WTC11 (cell line): ENCODE measurements at regions not wholly inside any gene's neighbourhood (a gene's known extent, or its start where the extent isn't known, plus 50 kb on each side); places are given as distances from the start of the nearest gene placed in this dataset.

Experiments
- ATAC-seq: fragments of 200-7000 bp; cut with Tn5 transposase; 2 replicates; pipeline ENCODE4 v1.10.0; 2021; ENCODE audit warnings: mild to moderate bottlenecking, moderate library complexity
- CTCF ChIA-PET: fragments of 300-600 bp; sonication (Branson Sonifier 250); formaldehyde crosslinking; loops from one replicate; lab custom pipeline; 2021; ENCODE audit warnings: antibody characterized with exemption; lab: Charles Lee
- POLR2A ChIA-PET: fragments of 350-600 bp; sonication (Branson Sonifier 250); formaldehyde crosslinking; loops from one replicate; lab custom pipeline; 2021; ENCODE audit warnings: antibody characterized with exemption; lab: Charles Lee
- DNase-seq: peaks from one replicate; pipeline ENCODE4 v3.0.0; 2021; ENCODE audit warnings: low spot score
- H3K27ac Mint-ChIP-seq: 2 replicates; pipeline ENCODE4 v1.8.0; 2021; ENCODE audit warnings: mixed read lengths
- H3K27me3 Mint-ChIP-seq: 2 replicates; pipeline ENCODE4 v1.8.0; 2021; ENCODE audit warnings: low read depth, mild to moderate bottlenecking, moderate library complexity, mixed read lengths
- H3K36me3 Mint-ChIP-seq: 2 replicates; pipeline ENCODE4 v1.8.0; 2021; ENCODE audit warnings: mixed read lengths
- H3K4me1 Mint-ChIP-seq: 2 replicates; pipeline ENCODE4 v1.8.0; 2022; ENCODE audit warnings: mixed read lengths
- H3K4me3 Mint-ChIP-seq: 2 replicates; pipeline ENCODE4 v1.8.0; 2021; ENCODE audit warnings: mild to moderate bottlenecking, moderate library complexity, mixed read lengths
- H3K9me3 Mint-ChIP-seq: 2 replicates; pipeline ENCODE4 v1.8.0; 2021; ENCODE audit warnings: mixed read lengths
- CBFB ChIP-seq: sonication (generic); formaldehyde crosslinking; IDR thresholded peaks from 2 replicates; pipeline ENCODE4 v1.8.1; 2022; ENCODE audit warnings: mild to moderate bottlenecking, low read depth, missing genetic modification reagents
- ESRRA ChIP-seq: sonication (generic); formaldehyde crosslinking; IDR thresholded peaks from 2 replicates; pipeline ENCODE4 v1.8.1; 2022; ENCODE audit warnings: mild to moderate bottlenecking, missing genetic modification reagents, borderline replicate concordance
- GRHL2 ChIP-seq: fragments of 250-450 bp; sonication (Bioruptor Pico); IDR thresholded peaks from 2 replicates; pipeline ENCODE4 v1.8.0; 2022; ENCODE audit warnings: mild to moderate bottlenecking, moderate library complexity; ENCODE audit not compliant: insufficient replicate concordance, severe bottlenecking
- MYBL2 ChIP-seq: sonication (generic); formaldehyde crosslinking; IDR thresholded peaks from 2 replicates; pipeline ENCODE4 v1.8.1; 2023; ENCODE audit warnings: mild to moderate bottlenecking, moderate library complexity, missing genetic modification reagents
- PRRX2 ChIP-seq: fragments of 250-450 bp; sonication (Bioruptor Pico); IDR thresholded peaks from 2 replicates; pipeline ENCODE4 v1.8.0; 2021; ENCODE audit warnings: mild to moderate bottlenecking
- RELA ChIP-seq: sonication (generic); formaldehyde crosslinking; IDR thresholded peaks from 2 replicates; pipeline ENCODE4 v1.8.1; 2022; ENCODE audit warnings: missing genetic modification reagents, mild to moderate bottlenecking, borderline replicate concordance
- SOX15 ChIP-seq: fragments of 250-450 bp; sonication (Bioruptor Pico); IDR thresholded peaks from 2 replicates; pipeline ENCODE4 v1.9.0; 2021; ENCODE audit warnings: mild to moderate bottlenecking
- TCF7 ChIP-seq: sonication (generic); formaldehyde crosslinking; IDR thresholded peaks from 2 replicates; pipeline ENCODE4 v1.8.0; 2022; ENCODE audit warnings: mild to moderate bottlenecking, low read depth, missing genetic modification reagents, moderate library complexity
- TEAD4 ChIP-seq: sonication (generic); formaldehyde crosslinking; IDR thresholded peaks from 2 replicates; pipeline ENCODE4 v1.8.0; 2022; ENCODE audit warnings: mild to moderate bottlenecking, missing genetic modification reagents
- ZBTB21 ChIP-seq: sonication (generic); formaldehyde crosslinking; IDR thresholded peaks from 2 replicates; pipeline ENCODE4 v1.8.1; 2023; ENCODE audit warnings: mild to moderate bottlenecking, missing genetic modification reagents, borderline replicate concordance
- ZNF416 ChIP-seq: fragments of 250-450 bp; sonication (Bioruptor Pico); IDR thresholded peaks from 2 replicates; pipeline ENCODE4 v1.9.0; 2021; ENCODE audit warnings: mild to moderate bottlenecking, inconsistent platforms
- TF ChIP-seq, protein P1 (sequence below): sonication (generic); formaldehyde crosslinking; IDR thresholded peaks from 2 replicates; pipeline ENCODE4 v1.8.1; 2022; ENCODE audit warnings: mild to moderate bottlenecking, moderate library complexity, missing genetic modification reagents
- TF ChIP-seq, protein P2 (sequence below): sonication (generic); formaldehyde crosslinking; IDR thresholded peaks from 2 replicates; pipeline ENCODE4 v1.8.1; 2022; ENCODE audit warnings: missing genetic modification reagents, borderline replicate concordance
- TF ChIP-seq, protein P3 (sequence below): sonication (generic); formaldehyde crosslinking; IDR thresholded peaks from 2 replicates; pipeline ENCODE4 v1.8.1; 2022; ENCODE audit warnings: low read depth, missing genetic modification reagents, borderline replicate concordance
- TF ChIP-seq, protein P4 (sequence below): fragments of 250-450 bp; sonication (Bioruptor Pico); IDR thresholded peaks from 2 replicates; pipeline ENCODE4 v1.9.0; 2021; ENCODE audit warnings: mild to moderate bottlenecking
- TF ChIP-seq, protein P5 (sequence below): sonication (generic); formaldehyde crosslinking; IDR thresholded peaks from 2 replicates; pipeline ENCODE4 v1.8.1; 2023; ENCODE audit warnings: mild to moderate bottlenecking, moderate library complexity, missing genetic modification reagents
- TF ChIP-seq, protein P6 (sequence below): sonication (generic); formaldehyde crosslinking; IDR thresholded peaks from 2 replicates; pipeline ENCODE4 v1.8.0; 2022; ENCODE audit warnings: mild to moderate bottlenecking, missing genetic modification reagents
- TF ChIP-seq, protein P7 (sequence below): sonication (generic); formaldehyde crosslinking; IDR thresholded peaks from 2 replicates; pipeline ENCODE4 v1.8.0; 2022; ENCODE audit warnings: mild to moderate bottlenecking, missing genetic modification reagents
- TF ChIP-seq, protein P8 (sequence below): sonication (generic); formaldehyde crosslinking; IDR thresholded peaks from 2 replicates; pipeline ENCODE4 v1.8.0; 2023; ENCODE audit warnings: missing genetic modification reagents
- TF ChIP-seq, protein P9 (sequence below): sonication (generic); formaldehyde crosslinking; IDR thresholded peaks from 2 replicates; pipeline ENCODE4 v1.8.1; 2023; ENCODE audit warnings: mild to moderate bottlenecking, missing genetic modification reagents

DNA sequence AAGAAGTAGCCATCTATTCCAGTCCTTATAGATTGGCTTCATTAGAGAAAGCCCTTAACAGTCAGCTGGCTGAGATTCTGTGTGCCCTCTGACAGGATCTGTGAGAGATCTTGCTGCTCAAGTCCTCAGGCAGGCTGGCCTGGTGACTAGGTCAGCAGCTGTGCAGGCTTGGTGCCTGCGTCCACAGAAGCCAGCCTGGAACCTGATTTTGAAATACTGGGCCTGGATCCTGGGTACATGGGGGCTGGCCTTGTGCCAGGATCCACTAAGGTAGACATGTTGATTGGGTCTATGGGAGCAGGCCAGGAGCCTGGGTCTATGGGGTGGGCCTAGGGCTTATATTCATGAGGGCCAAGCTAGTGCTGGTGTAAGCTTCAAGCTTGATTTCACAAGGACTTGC, 381.8 kb upstream of the MARCKS start:
- H3K27ac Mint-ChIP-seq = no peak overlapping the region
- DNase-seq (no peak), ATAC-seq (no peak)
- ChIA-PET CTCF (no interaction called here), POLR2A (no interaction called here)
- TF ChIP-seq GRHL2 (CRISPR knock-in tag) = no peak
- TF ChIP-seq RELA (CRISPR knock-in tag) = no peak
- TF ChIP-seq, protein P1, sequence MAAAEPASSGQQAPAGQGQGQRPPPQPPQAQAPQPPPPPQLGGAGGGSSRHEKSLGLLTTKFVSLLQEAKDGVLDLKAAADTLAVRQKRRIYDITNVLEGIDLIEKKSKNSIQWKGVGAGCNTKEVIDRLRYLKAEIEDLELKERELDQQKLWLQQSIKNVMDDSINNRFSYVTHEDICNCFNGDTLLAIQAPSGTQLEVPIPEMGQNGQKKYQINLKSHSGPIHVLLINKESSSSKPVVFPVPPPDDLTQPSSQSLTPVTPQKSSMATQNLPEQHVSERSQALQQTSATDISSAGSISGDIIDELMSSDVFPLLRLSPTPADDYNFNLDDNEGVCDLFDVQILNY (CRISPR knock-in tag) = no peak
- no peak for TF ChIP-seq TEAD4 (CRISPR knock-in tag)
- TF ChIP-seq PRRX2 (CRISPR knock-in tag) = no peak
- TF ChIP-seq CBFB (CRISPR knock-in tag) = no peak
- TF ChIP-seq ESRRA (CRISPR knock-in tag) = no peak
- TF ChIP-seq, protein P2, sequence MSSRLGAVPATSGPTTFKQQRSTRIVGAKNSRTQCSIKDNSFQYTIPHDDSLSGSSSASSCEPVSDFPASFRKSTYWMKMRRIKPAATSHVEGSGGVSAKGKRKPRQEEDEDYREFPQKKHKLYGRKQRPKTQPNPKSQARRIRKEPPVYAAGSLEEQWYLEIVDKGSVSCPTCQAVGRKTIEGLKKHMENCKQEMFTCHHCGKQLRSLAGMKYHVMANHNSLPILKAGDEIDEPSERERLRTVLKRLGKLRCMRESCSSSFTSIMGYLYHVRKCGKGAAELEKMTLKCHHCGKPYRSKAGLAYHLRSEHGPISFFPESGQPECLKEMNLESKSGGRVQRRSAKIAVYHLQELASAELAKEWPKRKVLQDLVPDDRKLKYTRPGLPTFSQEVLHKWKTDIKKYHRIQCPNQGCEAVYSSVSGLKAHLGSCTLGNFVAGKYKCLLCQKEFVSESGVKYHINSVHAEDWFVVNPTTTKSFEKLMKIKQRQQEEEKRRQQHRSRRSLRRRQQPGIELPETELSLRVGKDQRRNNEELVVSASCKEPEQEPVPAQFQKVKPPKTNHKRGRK (CRISPR knock-in tag) = no peak
- no peak for TF ChIP-seq TCF7 (CRISPR knock-in tag)
- no peak for TF ChIP-seq ZNF416 (CRISPR knock-in tag)
- TF ChIP-seq, protein P3, sequence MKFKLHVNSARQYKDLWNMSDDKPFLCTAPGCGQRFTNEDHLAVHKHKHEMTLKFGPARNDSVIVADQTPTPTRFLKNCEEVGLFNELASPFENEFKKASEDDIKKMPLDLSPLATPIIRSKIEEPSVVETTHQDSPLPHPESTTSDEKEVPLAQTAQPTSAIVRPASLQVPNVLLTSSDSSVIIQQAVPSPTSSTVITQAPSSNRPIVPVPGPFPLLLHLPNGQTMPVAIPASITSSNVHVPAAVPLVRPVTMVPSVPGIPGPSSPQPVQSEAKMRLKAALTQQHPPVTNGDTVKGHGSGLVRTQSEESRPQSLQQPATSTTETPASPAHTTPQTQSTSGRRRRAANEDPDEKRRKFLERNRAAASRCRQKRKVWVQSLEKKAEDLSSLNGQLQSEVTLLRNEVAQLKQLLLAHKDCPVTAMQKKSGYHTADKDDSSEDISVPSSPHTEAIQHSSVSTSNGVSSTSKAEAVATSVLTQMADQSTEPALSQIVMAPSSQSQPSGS (CRISPR knock-in tag) = no peak
- H3K9me3 Mint-ChIP-seq = no peaks in the 10 kb centered on the region
- peaks cover 16% of the 10 kb centered on the region for H3K4me1 Mint-ChIP-seq
- H3K4me3 Mint-ChIP-seq = no peak overlapping the region
- H3K36me3 Mint-ChIP-seq = no peaks in the 10 kb centered on the region
- no peaks in the 10 kb centered on the region; the same call in 1 of the 2 replicates for H3K27me3 Mint-ChIP-seq

DNA sequence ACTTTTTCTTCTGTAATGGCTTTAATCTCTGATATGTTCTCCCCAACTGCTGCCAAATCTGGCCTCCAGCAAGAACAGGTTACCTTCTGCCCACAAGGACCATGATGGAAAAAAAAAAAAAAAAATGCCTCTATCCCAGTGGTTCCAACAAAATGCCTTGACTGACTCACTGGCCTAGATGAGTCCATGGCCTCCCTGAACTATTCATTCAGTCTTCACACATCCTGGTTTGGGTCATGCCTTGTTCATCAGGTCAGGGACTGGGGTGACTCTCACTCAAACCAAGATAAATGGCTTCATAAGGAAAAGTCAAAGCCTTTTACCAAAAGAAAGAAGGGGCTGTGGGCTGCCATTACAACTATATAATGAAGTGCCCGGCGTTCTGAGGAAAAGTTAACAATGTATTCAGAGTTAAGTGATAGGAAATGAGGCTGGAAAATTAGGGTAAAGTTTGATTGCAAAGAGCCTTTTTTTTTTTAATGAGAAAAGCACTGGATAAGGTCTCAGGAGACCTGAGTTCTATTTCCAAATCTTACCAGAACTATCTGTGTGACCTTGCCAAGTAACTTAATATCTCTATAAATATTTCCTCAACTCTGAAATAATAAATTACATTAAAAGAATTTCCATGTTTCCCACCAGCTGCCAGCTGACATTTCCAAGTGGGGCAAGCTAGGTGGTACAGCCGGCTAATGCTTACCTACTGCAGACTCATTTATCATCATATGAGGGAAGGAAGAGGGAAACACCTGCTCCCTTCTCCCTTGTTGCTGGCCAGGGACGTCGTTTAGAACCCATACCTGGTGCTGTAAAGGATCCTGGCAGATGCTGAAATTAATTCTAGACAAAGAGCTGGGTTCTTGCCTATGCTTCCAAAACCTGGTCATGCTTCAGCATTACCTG, 380.0 kb upstream of the MARCKS start:
- CTCF ChIA-PET = no interaction called here
- Mint-ChIP-seq H3K36me3 (no peaks in the 10 kb centered on the region), H3K27ac (no peak overlapping the region), H3K4me3 (no peak overlapping the region), H3K9me3 (no peaks in the 10 kb centered on the region), H3K27me3 (no peaks in the 10 kb centered on the region; the same call in 1 of the 2 replicates), H3K4me1 (peaks cover 15% of the 10 kb centered on the region)
- no peak for DNase-seq
- POLR2A ChIA-PET = no interaction called here
- no peak for ATAC-seq
- TF ChIP-seq, protein P4, sequence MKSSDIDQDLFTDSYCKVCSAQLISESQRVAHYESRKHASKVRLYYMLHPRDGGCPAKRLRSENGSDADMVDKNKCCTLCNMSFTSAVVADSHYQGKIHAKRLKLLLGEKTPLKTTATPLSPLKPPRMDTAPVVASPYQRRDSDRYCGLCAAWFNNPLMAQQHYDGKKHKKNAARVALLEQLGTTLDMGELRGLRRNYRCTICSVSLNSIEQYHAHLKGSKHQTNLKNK (CRISPR knock-in tag) = no peak
- TF ChIP-seq, protein P5, sequence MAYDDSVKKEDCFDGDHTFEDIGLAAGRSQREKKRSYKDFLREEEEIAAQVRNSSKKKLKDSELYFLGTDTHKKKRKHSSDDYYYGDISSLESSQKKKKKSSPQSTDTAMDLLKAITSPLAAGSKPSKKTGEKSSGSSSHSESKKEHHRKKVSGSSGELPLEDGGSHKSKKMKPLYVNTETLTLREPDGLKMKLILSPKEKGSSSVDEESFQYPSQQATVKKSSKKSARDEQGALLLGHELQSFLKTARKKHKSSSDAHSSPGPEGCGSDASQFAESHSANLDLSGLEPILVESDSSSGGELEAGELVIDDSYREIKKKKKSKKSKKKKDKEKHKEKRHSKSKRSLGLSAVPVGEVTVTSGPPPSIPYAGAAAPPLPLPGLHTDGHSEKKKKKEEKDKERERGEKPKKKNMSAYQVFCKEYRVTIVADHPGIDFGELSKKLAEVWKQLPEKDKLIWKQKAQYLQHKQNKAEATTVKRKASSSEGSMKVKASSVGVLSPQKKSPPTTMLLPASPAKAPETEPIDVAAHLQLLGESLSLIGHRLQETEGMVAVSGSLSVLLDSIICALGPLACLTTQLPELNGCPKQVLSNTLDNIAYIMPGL = no peak
- TF ChIP-seq ZBTB21 (CRISPR knock-in tag) (no peak), SOX15 (no peak), MYBL2 (CRISPR knock-in tag) (no peak), ZNF416 (CRISPR knock-in tag) (no peak)
- TF ChIP-seq, protein P6, sequence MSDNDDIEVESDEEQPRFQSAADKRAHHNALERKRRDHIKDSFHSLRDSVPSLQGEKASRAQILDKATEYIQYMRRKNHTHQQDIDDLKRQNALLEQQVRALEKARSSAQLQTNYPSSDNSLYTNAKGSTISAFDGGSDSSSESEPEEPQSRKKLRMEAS = no peak
- TF ChIP-seq, protein P1 (CRISPR knock-in tag) = no peak
- TF ChIP-seq, protein P7, sequence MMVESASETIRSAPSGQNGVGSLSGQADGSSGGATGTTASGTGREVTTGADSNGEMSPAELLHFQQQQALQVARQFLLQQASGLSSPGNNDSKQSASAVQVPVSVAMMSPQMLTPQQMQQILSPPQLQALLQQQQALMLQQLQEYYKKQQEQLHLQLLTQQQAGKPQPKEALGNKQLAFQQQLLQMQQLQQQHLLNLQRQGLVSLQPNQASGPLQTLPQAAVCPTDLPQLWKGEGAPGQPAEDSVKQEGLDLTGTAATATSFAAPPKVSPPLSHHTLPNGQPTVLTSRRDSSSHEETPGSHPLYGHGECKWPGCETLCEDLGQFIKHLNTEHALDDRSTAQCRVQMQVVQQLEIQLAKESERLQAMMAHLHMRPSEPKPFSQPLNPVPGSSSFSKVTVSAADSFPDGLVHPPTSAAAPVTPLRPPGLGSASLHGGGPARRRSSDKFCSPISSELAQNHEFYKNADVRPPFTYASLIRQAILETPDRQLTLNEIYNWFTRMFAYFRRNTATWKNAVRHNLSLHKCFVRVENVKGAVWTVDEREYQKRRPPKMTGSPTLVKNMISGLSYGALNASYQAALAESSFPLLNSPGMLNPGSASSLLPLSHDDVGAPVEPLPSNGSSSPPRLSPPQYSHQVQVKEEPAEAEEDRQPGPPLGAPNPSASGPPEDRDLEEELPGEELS = no peak
- TF ChIP-seq, protein P8, sequence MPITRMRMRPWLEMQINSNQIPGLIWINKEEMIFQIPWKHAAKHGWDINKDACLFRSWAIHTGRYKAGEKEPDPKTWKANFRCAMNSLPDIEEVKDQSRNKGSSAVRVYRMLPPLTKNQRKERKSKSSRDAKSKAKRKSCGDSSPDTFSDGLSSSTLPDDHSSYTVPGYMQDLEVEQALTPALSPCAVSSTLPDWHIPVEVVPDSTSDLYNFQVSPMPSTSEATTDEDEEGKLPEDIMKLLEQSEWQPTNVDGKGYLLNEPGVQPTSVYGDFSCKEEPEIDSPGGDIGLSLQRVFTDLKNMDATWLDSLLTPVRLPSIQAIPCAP (CRISPR knock-in tag) = no peak
- TF ChIP-seq, protein P9, sequence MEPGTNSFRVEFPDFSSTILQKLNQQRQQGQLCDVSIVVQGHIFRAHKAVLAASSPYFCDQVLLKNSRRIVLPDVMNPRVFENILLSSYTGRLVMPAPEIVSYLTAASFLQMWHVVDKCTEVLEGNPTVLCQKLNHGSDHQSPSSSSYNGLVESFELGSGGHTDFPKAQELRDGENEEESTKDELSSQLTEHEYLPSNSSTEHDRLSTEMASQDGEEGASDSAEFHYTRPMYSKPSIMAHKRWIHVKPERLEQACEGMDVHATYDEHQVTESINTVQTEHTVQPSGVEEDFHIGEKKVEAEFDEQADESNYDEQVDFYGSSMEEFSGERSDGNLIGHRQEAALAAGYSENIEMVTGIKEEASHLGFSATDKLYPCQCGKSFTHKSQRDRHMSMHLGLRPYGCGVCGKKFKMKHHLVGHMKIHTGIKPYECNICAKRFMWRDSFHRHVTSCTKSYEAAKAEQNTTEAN (CRISPR knock-in tag) = no peak
